DND-41 (cell line): ENCODE measurements at regions not wholly inside any gene's neighbourhood (a gene's known extent, or its start where the extent isn't known, plus 50 kb on each side); places are given as distances from the start of the nearest gene placed in this dataset.

ENCODE experiments used
- ATAC-seq: fragments of 200-7000 bp; cut with Tn5 transposase; 3 replicates; pipeline ENCODE4 v1.9.1; 2021; ENCODE audit warnings: low read depth; ENCODE audit not compliant: insufficient read depth
- DNase-seq: peaks from one replicate; pipeline ENCODE4 v3.0.0-alpha.2; 2020
- H2AFZ ChIP-seq: 2 replicates; pipeline ENCODE4 v1.6.0; 2012; ENCODE audit warnings: low read depth, low read length
- H3K27ac ChIP-seq: 2 replicates; pipeline ENCODE4 v1.5.1; 2012; ENCODE audit warnings: low read length, inconsistent platforms
- H3K27me3 ChIP-seq: fragments of 200-600 bp; sonication (generic); 2 replicates; pipeline ENCODE4 v1.6.0; 2012; ENCODE audit warnings: low read length, mild to moderate bottlenecking, inconsistent platforms; ENCODE audit not compliant: insufficient read depth, poor library complexity
- H3K36me3 ChIP-seq: 2 replicates; pipeline ENCODE4 v1.5.1; 2012; ENCODE audit warnings: low read length, inconsistent platforms; ENCODE audit not compliant: insufficient read depth
- H3K4me1 ChIP-seq: 2 replicates; pipeline ENCODE4 v1.5.1; 2012; ENCODE audit warnings: mild to moderate bottlenecking, low read length; ENCODE audit not compliant: insufficient read depth
- H3K4me2 ChIP-seq: 2 replicates; pipeline ENCODE4 v1.6.0; 2012; ENCODE audit warnings: mild to moderate bottlenecking, moderate library complexity, low read length, inconsistent platforms; ENCODE audit not compliant: insufficient read depth
- H3K4me3 ChIP-seq, 2 experiments: fragments of 200-600 bp in 1 of 2; shearing (Covaris generic) in 1 of 2; 2 replicates each; pipeline ENCODE4 v1.5.1; 2012 to 2016; ENCODE audit warnings: inconsistent platforms in 2 of 2, low read length in 2 of 2, mild to moderate bottlenecking in 2 of 2, low read depth in 1 of 2, moderate library complexity in 1 of 2
- H3K79me2 ChIP-seq: 2 replicates; pipeline ENCODE4 v1.6.0; 2012; ENCODE audit warnings: low read length, inconsistent platforms; ENCODE audit not compliant: insufficient read depth
- H3K9ac ChIP-seq: 2 replicates; pipeline ENCODE4 v1.6.0; 2012; ENCODE audit warnings: low read depth, mild to moderate bottlenecking, inconsistent platforms, low read length, moderate library complexity
- H3K9me3 ChIP-seq: 2 replicates; pipeline ENCODE4 v1.5.1; 2012; ENCODE audit warnings: low read length, moderate library complexity, mild to moderate bottlenecking, inconsistent platforms; ENCODE audit not compliant: insufficient read depth, severe bottlenecking
- H4K20me1 ChIP-seq: 2 replicates; pipeline ENCODE4 v1.6.0; 2012; ENCODE audit warnings: low read length; ENCODE audit not compliant: insufficient read depth
- CTCF ChIP-seq: IDR thresholded peaks from 2 replicates; pipeline ENCODE4 v1.5.1; 2012; ENCODE audit warnings: borderline replicate concordance, low read length, moderate library complexity, mild to moderate bottlenecking; ENCODE audit not compliant: poor library complexity, severe bottlenecking; ENCODE audit errors: extremely low read depth
- EZH2 ChIP-seq: IDR thresholded peaks from 3 replicates; pipeline ENCODE4 v1.6.1; 2012; ENCODE audit warnings: borderline replicate concordance, low read depth, mild to moderate bottlenecking, moderate library complexity, low read length, inconsistent platforms; ENCODE audit not compliant: severe bottlenecking

- H4K20me1 ChIP-seq: no peaks in the 10 kb centered on the region
- H3K4me2 ChIP-seq: no peak overlapping the region
- ATAC-seq: no peak
- H3K9me3 ChIP-seq: no peaks in the 10 kb centered on the region
- no peak overlapping the region for H3K27ac ChIP-seq
- H3K4me1 ChIP-seq: peaks cover 26% of the 10 kb centered on the region
- no peak overlapping the region for H3K4me3 ChIP-seq
- H2AFZ ChIP-seq: no peak overlapping the region
- H3K27me3 ChIP-seq: peaks cover 10% of the 10 kb centered on the region
- no peaks in the 10 kb centered on the region for H3K36me3 ChIP-seq
- peak; percentile 31 for DNase-seq
- no peak for TF ChIP-seq EZH2
- TF ChIP-seq CTCF: peak; percentile 58
- H3K79me2 ChIP-seq: no peaks in the 10 kb centered on the region
- H3K9ac ChIP-seq: no peak overlapping the region
Observed at GRCh38 chr22:47837703-47838102, 1075.3 kb downstream of the TBC1D22A start.

- Histone ChIP-seq H3K4me2 (no peak overlapping the region), H3K27ac (no peak overlapping the region), H3K9ac (no peak overlapping the region), H4K20me1 (no peaks in the 10 kb centered on the region), H3K4me1 (peaks cover 22% of the 10 kb centered on the region), H3K27me3 (peaks cover 10% of the 10 kb centered on the region), H3K4me3 (no peak overlapping the region), H2AFZ (no peak overlapping the region), H3K9me3 (no peaks in the 10 kb centered on the region), H3K79me2 (no peaks in the 10 kb centered on the region), H3K36me3 (no peaks in the 10 kb centered on the region)
- ATAC-seq (no peak), DNase-seq (no peak)
- TF ChIP-seq EZH2 (no peak), CTCF (no peak)
Observed at GRCh38 chr22:47836957-47837356, 1074.5 kb downstream of the TBC1D22A start.

- no peaks in the 10 kb centered on the region for H3K79me2 ChIP-seq
- H3K9me3 ChIP-seq: no peaks in the 10 kb centered on the region
- peaks cover 10% of the 10 kb centered on the region for H3K27me3 ChIP-seq
- H3K36me3 ChIP-seq: no peaks in the 10 kb centered on the region
- no peak overlapping the region for H3K9ac ChIP-seq
- ATAC-seq: peak; percentile 90
- H3K27ac ChIP-seq: no peak overlapping the region
- DNase-seq: peak; percentile 37
- H3K4me3 ChIP-seq: no peak overlapping the region
- no peak for TF ChIP-seq EZH2
- TF ChIP-seq CTCF: no peak
- peaks cover 10% of the 10 kb centered on the region for H3K4me1 ChIP-seq
- no peak overlapping the region for H3K4me2 ChIP-seq
- H2AFZ ChIP-seq: no peak overlapping the region
- H4K20me1 ChIP-seq: no peaks in the 10 kb centered on the region
Observed at GRCh38 chr22:47835726-47836125, 1073.3 kb downstream of the TBC1D22A start.

GRCh38 chr22:47826016-47826415, 1063.6 kb downstream of the TBC1D22A start:
- no peaks in the 10 kb centered on the region for H3K79me2 ChIP-seq
- H3K27me3 ChIP-seq: no peaks in the 10 kb centered on the region

More at GRCh38 chr22:47826016-47826415, 1063.6 kb downstream of the TBC1D22A start:
- ATAC-seq (no peak), DNase-seq (no peak)
- Histone ChIP-seq H3K4me1 (no peaks in the 10 kb centered on the region), H3K4me3 (no peak overlapping the region), H3K4me2 (no peak overlapping the region), H3K27ac (no peak overlapping the region), H3K36me3 (no peaks in the 10 kb centered on the region), H3K9me3 (no peaks in the 10 kb centered on the region), H2AFZ (no peak overlapping the region), H3K9ac (no peak overlapping the region), H4K20me1 (no peaks in the 10 kb centered on the region)
- TF ChIP-seq CTCF (no peak), EZH2 (no peak)
